Peyer's patch (tissue), 4 donors: ENCODE measurements at regions not wholly inside any gene's neighbourhood (a gene's known extent, or its start where the extent isn't known, plus 50 kb on each side); places are given as distances from the start of the nearest gene placed in this dataset.
"Not testable (repeated sequence)": the region's sequence is repeated elsewhere in the genome, so short reads cannot be mapped to it uniquely, and the experiment has no call there.

Experiments
- DNase-seq, 3 donors: peaks; one replicate each; pipeline ENCODE4 v3.0.0-alpha.2; 2017 to 2019
- H3K27ac ChIP-seq, 4 donors: fragments of 200-600 bp; sonication (generic); one replicate each; pipeline ENCODE4 v1.5.1; 2016 to 2019
- H3K27me3 ChIP-seq, 2 donors: fragments of 200-600 bp; sonication (generic); one replicate each; pipeline ENCODE4 v1.5.1; 2019
- H3K36me3 ChIP-seq, 3 donors: fragments of 200-600 bp; sonication (generic); one replicate each; pipeline ENCODE4 v1.5.1; 2016 to 2019
- H3K4me1 ChIP-seq, 4 donors: fragments of 200-600 bp; sonication (generic); one replicate each; pipeline ENCODE4 v1.5.1; 2016 to 2019
- H3K4me3 ChIP-seq, 4 donors: fragments of 200-600 bp; sonication (generic); 1 replicate in 3 of 4; 2 replicates in 1 of 4; pipeline ENCODE4 v1.5.1; 2016 to 2019; ENCODE audit warnings: mild to moderate bottlenecking in 1 of 4
- H3K9me3 ChIP-seq, 4 donors: fragments of 200-600 bp; sonication (generic); one replicate each; pipeline ENCODE4 v1.5.1; 2016 to 2019; ENCODE audit warnings: mild to moderate bottlenecking in 1 of 4
- CTCF ChIP-seq, 6 experiments: fragments of 450-650 bp in 4 of 6; fragments of 200-600 bp in 2 of 6; sonication (generic) in 1 of 6; IDR thresholded peaks; one replicate each; pipeline ENCODE4 v1.5.1; 2017 to 2019; ENCODE audit warnings: antibody characterized with exemption in 6 of 6, mild to moderate bottlenecking in 3 of 6, moderate library complexity in 1 of 6
- POLR2A ChIP-seq, 2 donors: fragments of 450-650 bp; IDR thresholded peaks; one replicate each; pipeline ENCODE4 v1.5.1; 2017; ENCODE audit warnings: antibody characterized with exemption in 2 of 2, mild to moderate bottlenecking in 2 of 2, moderate library complexity in 2 of 2

GRCh38 chr4:187665086-187665485 is 330.5 kb upstream of the ZFP42 start:
- Histone ChIP-seq H3K4me1 (no peaks in the 10 kb centered on the region), H3K27me3 (no peaks in the 10 kb centered on the region), H3K4me3 (no peak overlapping the region), H3K36me3 (no peaks in the 10 kb centered on the region), H3K27ac (no peak overlapping the region), H3K9me3 (no peaks in the 10 kb centered on the region)
- TF ChIP-seq POLR2A (IDR thresholded peaks at IDR 0.05) (no peak), CTCF (IDR thresholded peaks at IDR 0.05) (no peak)
- no peak for DNase-seq

- Histone ChIP-seq H3K27ac (no peak overlapping the region), H3K27me3 (no peaks in the 10 kb centered on the region), H3K4me1 (no peaks in the 10 kb centered on the region), H3K4me3 (no peak overlapping the region), H3K36me3 (no peaks in the 10 kb centered on the region), H3K9me3 (no peaks in the 10 kb centered on the region)
- no peak for DNase-seq
- TF ChIP-seq POLR2A (IDR thresholded peaks at IDR 0.05): no peak
- TF ChIP-seq CTCF (IDR thresholded peaks at IDR 0.05): no peak
These were observed 329.5 kb upstream of the ZFP42 start for GRCh38 chr4:187666034-187666433.

GRCh38 chr4:187666697-187667494 is 328.7 kb upstream of the ZFP42 start:
- Histone ChIP-seq H3K4me1 (no peaks in the 10 kb centered on the region), H3K4me3 (no peak overlapping the region), H3K9me3 (no peaks in the 10 kb centered on the region), H3K27me3 (no peaks in the 10 kb centered on the region), H3K27ac (no peak overlapping the region), H3K36me3 (no peaks in the 10 kb centered on the region)
- no peak for TF ChIP-seq POLR2A (IDR thresholded peaks at IDR 0.05)
- DNase-seq: no peak

- Histone ChIP-seq H3K27me3 (no peaks in the 10 kb centered on the region), H3K27ac (no peak overlapping the region), H3K36me3 (no peaks in the 10 kb centered on the region), H3K4me1 (no peaks in the 10 kb centered on the region), H3K4me3 (no peak overlapping the region), H3K9me3 (no peaks in the 10 kb centered on the region)
- DNase-seq: no peak
- TF ChIP-seq POLR2A (IDR thresholded peaks at IDR 0.05) (no peak), CTCF (IDR thresholded peaks at IDR 0.05) (no peak)
These were observed 327.0 kb upstream of the ZFP42 start for GRCh38 chr4:187668526-187669082.

GRCh38 chr4:187671521-187671920 is 324.1 kb upstream of the ZFP42 start:
- H3K27me3 ChIP-seq, DNase-seq, H3K4me1 ChIP-seq: not testable (repeated sequence)

GRCh38 chr4:187671958-187672357 is 323.6 kb upstream of the ZFP42 start:
- H3K4me3 ChIP-seq: not testable (repeated sequence)

More at GRCh38 chr4:187671521-187671920, 324.1 kb upstream of the ZFP42 start:
- not testable (repeated sequence) for H3K36me3 ChIP-seq, H3K27ac ChIP-seq, H3K4me3 ChIP-seq, H3K9me3 ChIP-seq

GRCh38 chr4:187672526-187672925 is 323.0 kb upstream of the ZFP42 start:
- not testable (repeated sequence) for H3K4me1 ChIP-seq, H3K27ac ChIP-seq, H3K9me3 ChIP-seq, H3K36me3 ChIP-seq, H3K27me3 ChIP-seq, H3K4me3 ChIP-seq, DNase-seq

More at GRCh38 chr4:187671958-187672357, 323.6 kb upstream of the ZFP42 start:
- H3K9me3 ChIP-seq, DNase-seq, H3K4me1 ChIP-seq, H3K27me3 ChIP-seq, H3K36me3 ChIP-seq, H3K27ac ChIP-seq: not testable (repeated sequence)

- no peak overlapping the region for H3K4me3 ChIP-seq
- no peak for TF ChIP-seq CTCF (IDR thresholded peaks at IDR 0.05)
- no peak for TF ChIP-seq POLR2A (IDR thresholded peaks at IDR 0.05)
- no peaks in the 10 kb centered on the region for H3K4me1 ChIP-seq
- H3K27me3 ChIP-seq: no peaks in the 10 kb centered on the region
- no peaks in the 10 kb centered on the region for H3K36me3 ChIP-seq
- no peaks in the 10 kb centered on the region for H3K9me3 ChIP-seq
- no peak overlapping the region for H3K27ac ChIP-seq
- no peak for DNase-seq
These were observed 316.1 kb upstream of the ZFP42 start for GRCh38 chr4:187679450-187679849.
